ENCODE measurements at regions not wholly inside any gene's neighbourhood (a gene's known extent, or its start where the extent isn't known, plus 50 kb on each side); places are given as distances from the start of the nearest gene placed in this dataset.

GRCh38 chr13:86976521-86977324 lies 694.4 kb upstream of the SLITRK5 start:
- TF ChIP-seq CTCF (IDR thresholded peaks at IDR 0.05; ENCODE audit: low read length), result no peak
- no peak for TF ChIP-seq EZH2 (IDR thresholded peaks at IDR 0.05; ENCODE audit: borderline replicate concordance, low read length)

All from OCI-LY1 (cell line).